GM23248 (cell line): ENCODE measurements at regions not wholly inside any gene's neighbourhood (a gene's known extent, or its start where the extent isn't known, plus 50 kb on each side); places are given as distances from the start of the nearest gene placed in this dataset.

Source experiments
- EZH2 ChIP-seq: fragments of 200-600 bp; sonication (generic); IDR thresholded peaks from 2 replicates; pipeline ENCODE4 v1.6.1; 2018; ENCODE audit warnings: antibody characterized with exemption, mild to moderate bottlenecking; ENCODE audit not compliant: insufficient read depth, poor library complexity, severe bottlenecking
- EZH2phosphoT487 ChIP-seq: fragments of 200-600 bp; sonication (generic); IDR thresholded peaks from 2 replicates; pipeline ENCODE4 v1.6.1; 2018; ENCODE audit warnings: antibody characterized with exemption, moderate library complexity, mild to moderate bottlenecking, low read depth; ENCODE audit not compliant: insufficient read depth

DNA sequence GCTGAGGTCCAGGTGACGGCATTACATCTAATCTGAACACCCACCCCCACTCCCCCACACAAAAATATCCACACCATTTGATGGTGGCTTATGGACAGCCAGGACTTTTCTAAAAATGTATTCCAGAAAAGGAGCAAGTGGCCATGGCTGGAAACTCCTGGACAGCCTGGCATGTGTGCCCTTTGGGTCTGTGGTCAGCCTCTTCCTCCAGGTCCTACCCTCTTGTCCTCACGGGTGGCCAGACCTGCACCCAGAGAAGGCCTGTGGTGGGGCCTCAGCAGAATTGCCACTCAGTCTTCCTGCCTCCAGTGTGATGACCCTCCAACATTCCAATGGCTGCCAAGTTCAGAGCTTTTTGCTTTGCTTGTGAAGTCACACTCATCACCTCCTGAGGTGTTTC, 600.6 kb downstream of the AJAP1 start:
- no peak for TF ChIP-seq EZH2
- no peak for TF ChIP-seq EZH2phosphoT487
